GM23338 (cell line): ENCODE measurements at regions not wholly inside any gene's neighbourhood (a gene's known extent, or its start where the extent isn't known, plus 50 kb on each side); places are given as distances from the start of the nearest gene placed in this dataset.

Experiments
- ATAC-seq: fragments of 200-7000 bp; cut with Tn5 transposase; 3 replicates; pipeline ENCODE4 v1.9.1; 2020
- DNase-seq: peaks from one replicate; pipeline ENCODE4 v3.0.0-alpha.2; 2015; ENCODE audit warnings: low spot score
- H2AFZ ChIP-seq: fragments of 200-600 bp; sonication (generic); 2 replicates; pipeline ENCODE4 v1.8.0; 2016; ENCODE audit warnings: antibody characterized with exemption, mild to moderate bottlenecking, moderate library complexity
- H3F3A ChIP-seq: fragments of 200-600 bp; sonication (generic); replicated peaks from 2 replicates; pipeline ENCODE4 v1.8.0; 2017; ENCODE audit warnings: antibody characterized with exemption, mixed run types, low read depth
- H3K27ac ChIP-seq: fragments of 200-600 bp; sonication (generic); 2 replicates; pipeline ENCODE4 v1.6.1; 2016; ENCODE audit warnings: low read depth
- H3K27me3 ChIP-seq: fragments of 200-600 bp; sonication (generic); 2 replicates; pipeline ENCODE4 v1.8.0; 2016; ENCODE audit warnings: mild to moderate bottlenecking, mixed run types, moderate library complexity; ENCODE audit not compliant: insufficient read depth
- H3K36me3 ChIP-seq: fragments of 200-600 bp; sonication (generic); 2 replicates; pipeline ENCODE4 v1.8.0; 2016; ENCODE audit warnings: mild to moderate bottlenecking; ENCODE audit not compliant: insufficient read depth
- H3K4me1 ChIP-seq: fragments of 200-600 bp; sonication (generic); 2 replicates; pipeline ENCODE4 v1.8.0; 2016; ENCODE audit warnings: mild to moderate bottlenecking, moderate library complexity; ENCODE audit not compliant: insufficient read depth
- H3K4me2 ChIP-seq: fragments of 200-600 bp; sonication (generic); 2 replicates; pipeline ENCODE4 v1.7.1; 2017; ENCODE audit warnings: mixed run types
- H3K4me3 ChIP-seq: fragments of 200-600 bp; sonication (generic); 2 replicates; pipeline ENCODE4 v1.6.1; 2016; ENCODE audit warnings: mixed run types
- H3K79me2 ChIP-seq: fragments of 200-600 bp; sonication (generic); replicated peaks from 2 replicates; pipeline ENCODE4 v1.8.0; 2017; ENCODE audit warnings: mild to moderate bottlenecking; ENCODE audit not compliant: insufficient read depth
- H3K9me2 ChIP-seq: fragments of 200-600 bp; sonication (generic); 2 replicates; pipeline ENCODE4 v1.8.0; 2017; ENCODE audit not compliant: insufficient read depth
- H4K20me1 ChIP-seq: fragments of 200-600 bp; sonication (generic); replicated peaks from 2 replicates; pipeline ENCODE4 v1.8.0; 2017; ENCODE audit warnings: mild to moderate bottlenecking; ENCODE audit not compliant: insufficient read depth
- H3K27ac Mint-ChIP-seq: 2 replicates; pipeline ENCODE4 v1.8.0; 2020; ENCODE audit warnings: inconsistent platforms, mild to moderate bottlenecking, moderate library complexity, mixed read lengths
- H3K27me3 Mint-ChIP-seq: 3 replicates; pipeline ENCODE4 v1.8.0; 2022; ENCODE audit warnings: low read depth, mild to moderate bottlenecking, moderate library complexity, mixed read lengths, inconsistent platforms; ENCODE audit not compliant: insufficient read depth, poor library complexity
- H3K36me3 Mint-ChIP-seq: 3 replicates; pipeline ENCODE4 v1.8.0; 2021; ENCODE audit warnings: low read depth, mild to moderate bottlenecking, inconsistent platforms, moderate library complexity, mixed read lengths
- H3K4me1 Mint-ChIP-seq: 3 replicates; pipeline ENCODE4 v1.8.0; 2020; ENCODE audit warnings: mild to moderate bottlenecking, inconsistent platforms, mixed read lengths
- H3K4me3 Mint-ChIP-seq: 3 replicates; pipeline ENCODE4 v1.8.0; 2021; ENCODE audit warnings: moderate library complexity, mild to moderate bottlenecking, inconsistent platforms, mixed read lengths
- H3K9me3 Mint-ChIP-seq: 3 replicates; pipeline ENCODE4 v1.8.0; 2020; ENCODE audit warnings: moderate library complexity, mild to moderate bottlenecking, inconsistent platforms, mixed read lengths
- CREB1 ChIP-seq: fragments of 250-450 bp; sonication (Bioruptor Pico); IDR thresholded peaks from 2 replicates; pipeline ENCODE4 v1.5.0; 2020; ENCODE audit warnings: low read depth, mild to moderate bottlenecking, moderate library complexity
- EZH2 ChIP-seq: fragments of 200-600 bp; sonication (generic); IDR thresholded peaks from one replicate; pipeline ENCODE4 v1.8.0; 2017; ENCODE audit warnings: antibody characterized with exemption, mild to moderate bottlenecking, low read depth; ENCODE audit not compliant: unreplicated experiment
- EZH2phosphoT487 ChIP-seq: fragments of 200-600 bp; sonication (generic); IDR thresholded peaks from one replicate; pipeline ENCODE4 v1.8.1; 2018; ENCODE audit warnings: antibody characterized with exemption; ENCODE audit not compliant: unreplicated experiment
- JUNB ChIP-seq: IDR thresholded peaks from one replicate; pipeline ENCODE4 v1.6.1; 2016; ENCODE audit warnings: antibody characterized with exemption; ENCODE audit not compliant: unreplicated experiment
- POLR2AphosphoS5 ChIP-seq: IDR thresholded peaks from 2 replicates; pipeline ENCODE4 v1.6.1; 2016; ENCODE audit warnings: antibody characterized with exemption, low read depth
- STAT1 ChIP-seq: IDR thresholded peaks from one replicate; pipeline ENCODE4 v1.6.1; 2016; ENCODE audit warnings: antibody characterized with exemption; ENCODE audit not compliant: unreplicated experiment
- ZNF114 ChIP-seq: fragments of 250-450 bp; sonication (Bioruptor Pico); IDR thresholded peaks from 2 replicates; pipeline ENCODE4 v1.5.0; 2020; ENCODE audit warnings: mild to moderate bottlenecking, moderate library complexity
- TF ChIP-seq, protein P1 (sequence below): IDR thresholded peaks from 2 replicates; pipeline ENCODE4 v1.6.1; 2016; ENCODE audit warnings: antibody characterized with exemption
- TF ChIP-seq, protein P2 (sequence below): IDR thresholded peaks from one replicate; pipeline ENCODE4 v1.6.1; 2018; ENCODE audit warnings: antibody characterized with exemption; ENCODE audit not compliant: unreplicated experiment
- TF ChIP-seq, protein P3 (sequence below): fragments of 250-450 bp; sonication (Bioruptor Pico); IDR thresholded peaks from 2 replicates; pipeline ENCODE4 v1.5.0; 2020; ENCODE audit warnings: mild to moderate bottlenecking, moderate library complexity

DNA sequence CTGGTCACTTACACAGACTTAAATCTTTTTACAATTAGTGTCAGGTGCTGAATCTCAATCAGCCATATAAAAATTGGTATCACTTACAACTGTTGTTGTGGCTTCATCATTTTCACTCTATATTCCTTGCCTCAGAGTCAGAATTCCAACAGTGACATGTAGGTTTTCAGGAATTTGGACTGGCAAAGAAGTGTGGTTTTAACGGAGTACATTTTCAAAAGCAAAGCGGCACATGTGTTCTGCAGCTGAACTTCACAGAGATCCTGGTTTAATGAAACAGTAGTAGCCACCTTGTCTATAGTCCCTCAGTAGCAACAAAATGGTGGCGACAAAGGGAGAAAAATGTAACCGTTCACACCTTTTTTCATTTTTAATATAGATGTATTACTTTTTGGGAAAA, 486.6 kb downstream of the FAT4 start:
- ATAC-seq: no peak
- peaks cover 2% of the 10 kb centered on the region; the same call in 1 of the 3 replicates for H3K4me1 Mint-ChIP-seq

More for the DNA sequence above, 486.6 kb downstream of the FAT4 start:
- Histone ChIP-seq H3K4me1 (no peaks in the 10 kb centered on the region), H3K27me3 (no peaks in the 10 kb centered on the region), H3K27ac (no peak overlapping the region), H3K4me3 (no peak overlapping the region), H3K4me2 (no peak overlapping the region), H4K20me1 (no peaks in the 10 kb centered on the region), H2AFZ (peak overlapping the region; percentile 56; the same call in 1 of the 2 replicates), H3K36me3 (no peaks in the 10 kb centered on the region), H3K79me2 (no peaks in the 10 kb centered on the region), H3F3A (no peaks in the 10 kb centered on the region), H3K9me2 (no peaks in the 10 kb centered on the region)
- DNase-seq: no peak
- TF ChIP-seq CREB1 (CRISPR knock-in tag) (no peak), JUNB (no peak), POLR2AphosphoS5 (no peak), EZH2phosphoT487 (no peak), STAT1 (no peak), ZNF114 (CRISPR knock-in tag) (no peak), EZH2 (no peak)
- TF ChIP-seq, protein P1, sequence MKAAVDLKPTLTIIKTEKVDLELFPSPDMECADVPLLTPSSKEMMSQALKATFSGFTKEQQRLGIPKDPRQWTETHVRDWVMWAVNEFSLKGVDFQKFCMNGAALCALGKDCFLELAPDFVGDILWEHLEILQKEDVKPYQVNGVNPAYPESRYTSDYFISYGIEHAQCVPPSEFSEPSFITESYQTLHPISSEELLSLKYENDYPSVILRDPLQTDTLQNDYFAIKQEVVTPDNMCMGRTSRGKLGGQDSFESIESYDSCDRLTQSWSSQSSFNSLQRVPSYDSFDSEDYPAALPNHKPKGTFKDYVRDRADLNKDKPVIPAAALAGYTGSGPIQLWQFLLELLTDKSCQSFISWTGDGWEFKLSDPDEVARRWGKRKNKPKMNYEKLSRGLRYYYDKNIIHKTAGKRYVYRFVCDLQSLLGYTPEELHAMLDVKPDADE: no peak
- TF ChIP-seq, protein P2, sequence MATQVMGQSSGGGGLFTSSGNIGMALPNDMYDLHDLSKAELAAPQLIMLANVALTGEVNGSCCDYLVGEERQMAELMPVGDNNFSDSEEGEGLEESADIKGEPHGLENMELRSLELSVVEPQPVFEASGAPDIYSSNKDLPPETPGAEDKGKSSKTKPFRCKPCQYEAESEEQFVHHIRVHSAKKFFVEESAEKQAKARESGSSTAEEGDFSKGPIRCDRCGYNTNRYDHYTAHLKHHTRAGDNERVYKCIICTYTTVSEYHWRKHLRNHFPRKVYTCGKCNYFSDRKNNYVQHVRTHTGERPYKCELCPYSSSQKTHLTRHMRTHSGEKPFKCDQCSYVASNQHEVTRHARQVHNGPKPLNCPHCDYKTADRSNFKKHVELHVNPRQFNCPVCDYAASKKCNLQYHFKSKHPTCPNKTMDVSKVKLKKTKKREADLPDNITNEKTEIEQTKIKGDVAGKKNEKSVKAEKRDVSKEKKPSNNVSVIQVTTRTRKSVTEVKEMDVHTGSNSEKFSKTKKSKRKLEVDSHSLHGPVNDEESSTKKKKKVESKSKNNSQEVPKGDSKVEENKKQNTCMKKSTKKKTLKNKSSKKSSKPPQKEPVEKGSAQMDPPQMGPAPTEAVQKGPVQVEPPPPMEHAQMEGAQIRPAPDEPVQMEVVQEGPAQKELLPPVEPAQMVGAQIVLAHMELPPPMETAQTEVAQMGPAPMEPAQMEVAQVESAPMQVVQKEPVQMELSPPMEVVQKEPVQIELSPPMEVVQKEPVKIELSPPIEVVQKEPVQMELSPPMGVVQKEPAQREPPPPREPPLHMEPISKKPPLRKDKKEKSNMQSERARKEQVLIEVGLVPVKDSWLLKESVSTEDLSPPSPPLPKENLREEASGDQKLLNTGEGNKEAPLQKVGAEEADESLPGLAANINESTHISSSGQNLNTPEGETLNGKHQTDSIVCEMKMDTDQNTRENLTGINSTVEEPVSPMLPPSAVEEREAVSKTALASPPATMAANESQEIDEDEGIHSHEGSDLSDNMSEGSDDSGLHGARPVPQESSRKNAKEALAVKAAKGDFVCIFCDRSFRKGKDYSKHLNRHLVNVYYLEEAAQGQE: no peak
- TF ChIP-seq, protein P3, sequence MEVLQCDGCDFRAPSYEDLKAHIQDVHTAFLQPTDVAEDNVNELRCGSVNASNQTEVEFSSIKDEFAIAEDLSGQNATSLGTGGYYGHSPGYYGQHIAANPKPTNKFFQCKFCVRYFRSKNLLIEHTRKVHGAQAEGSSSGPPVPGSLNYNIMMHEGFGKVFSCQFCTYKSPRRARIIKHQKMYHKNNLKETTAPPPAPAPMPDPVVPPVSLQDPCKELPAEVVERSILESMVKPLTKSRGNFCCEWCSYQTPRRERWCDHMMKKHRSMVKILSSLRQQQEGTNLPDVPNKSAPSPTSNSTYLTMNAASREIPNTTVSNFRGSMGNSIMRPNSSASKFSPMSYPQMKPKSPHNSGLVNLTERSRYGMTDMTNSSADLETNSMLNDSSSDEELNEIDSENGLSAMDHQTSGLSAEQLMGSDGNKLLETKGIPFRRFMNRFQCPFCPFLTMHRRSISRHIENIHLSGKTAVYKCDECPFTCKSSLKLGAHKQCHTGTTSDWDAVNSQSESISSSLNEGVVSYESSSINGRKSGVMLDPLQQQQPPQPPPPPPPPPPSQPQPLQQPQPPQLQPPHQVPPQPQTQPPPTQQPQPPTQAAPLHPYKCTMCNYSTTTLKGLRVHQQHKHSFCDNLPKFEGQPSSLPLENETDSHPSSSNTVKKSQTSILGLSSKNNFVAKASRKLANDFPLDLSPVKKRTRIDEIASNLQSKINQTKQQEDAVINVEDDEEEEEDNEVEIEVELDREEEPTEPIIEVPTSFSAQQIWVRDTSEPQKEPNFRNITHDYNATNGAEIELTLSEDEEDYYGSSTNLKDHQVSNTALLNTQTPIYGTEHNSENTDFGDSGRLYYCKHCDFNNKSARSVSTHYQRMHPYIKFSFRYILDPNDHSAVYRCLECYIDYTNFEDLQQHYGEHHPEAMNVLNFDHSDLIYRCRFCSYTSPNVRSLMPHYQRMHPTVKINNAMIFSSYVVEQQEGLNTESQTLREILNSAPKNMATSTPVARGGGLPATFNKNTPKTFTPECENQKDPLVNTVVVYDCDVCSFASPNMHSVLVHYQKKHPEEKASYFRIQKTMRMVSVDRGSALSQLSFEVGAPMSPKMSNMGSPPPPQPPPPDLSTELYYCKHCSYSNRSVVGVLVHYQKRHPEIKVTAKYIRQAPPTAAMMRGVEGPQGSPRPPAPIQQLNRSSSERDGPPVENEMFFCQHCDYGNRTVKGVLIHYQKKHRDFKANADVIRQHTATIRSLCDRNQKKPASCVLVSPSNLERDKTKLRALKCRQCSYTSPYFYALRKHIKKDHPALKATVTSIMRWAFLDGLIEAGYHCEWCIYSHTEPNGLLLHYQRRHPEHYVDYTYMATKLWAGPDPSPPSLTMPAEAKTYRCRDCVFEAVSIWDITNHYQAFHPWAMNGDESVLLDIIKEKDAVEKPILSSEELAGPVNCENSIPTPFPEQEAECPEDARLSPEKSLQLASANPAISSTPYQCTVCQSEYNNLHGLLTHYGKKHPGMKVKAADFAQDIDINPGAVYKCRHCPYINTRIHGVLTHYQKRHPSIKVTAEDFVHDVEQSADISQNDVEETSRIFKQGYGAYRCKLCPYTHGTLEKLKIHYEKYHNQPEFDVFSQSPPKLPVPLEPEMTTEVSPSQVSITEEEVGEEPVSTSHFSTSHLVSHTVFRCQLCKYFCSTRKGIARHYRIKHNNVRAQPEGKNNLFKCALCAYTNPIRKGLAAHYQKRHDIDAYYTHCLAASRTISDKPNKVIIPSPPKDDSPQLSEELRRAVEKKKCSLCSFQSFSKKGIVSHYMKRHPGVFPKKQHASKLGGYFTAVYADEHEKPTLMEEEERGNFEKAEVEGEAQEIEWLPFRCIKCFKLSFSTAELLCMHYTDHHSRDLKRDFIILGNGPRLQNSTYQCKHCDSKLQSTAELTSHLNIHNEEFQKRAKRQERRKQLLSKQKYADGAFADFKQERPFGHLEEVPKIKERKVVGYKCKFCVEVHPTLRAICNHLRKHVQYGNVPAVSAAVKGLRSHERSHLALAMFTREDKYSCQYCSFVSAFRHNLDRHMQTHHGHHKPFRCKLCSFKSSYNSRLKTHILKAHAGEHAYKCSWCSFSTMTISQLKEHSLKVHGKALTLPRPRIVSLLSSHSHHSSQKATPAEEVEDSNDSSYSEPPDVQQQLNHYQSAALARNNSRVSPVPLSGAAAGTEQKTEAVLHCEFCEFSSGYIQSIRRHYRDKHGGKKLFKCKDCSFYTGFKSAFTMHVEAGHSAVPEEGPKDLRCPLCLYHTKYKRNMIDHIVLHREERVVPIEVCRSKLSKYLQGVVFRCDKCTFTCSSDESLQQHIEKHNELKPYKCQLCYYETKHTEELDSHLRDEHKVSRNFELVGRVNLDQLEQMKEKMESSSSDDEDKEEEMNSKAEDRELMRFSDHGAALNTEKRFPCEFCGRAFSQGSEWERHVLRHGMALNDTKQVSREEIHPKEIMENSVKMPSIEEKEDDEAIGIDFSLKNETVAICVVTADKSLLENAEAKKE (CRISPR knock-in tag): no peak
- Mint-ChIP-seq H3K36me3 (no peaks in the 10 kb centered on the region), H3K4me3 (no peak overlapping the region), H3K27me3 (no peaks in the 10 kb centered on the region), H3K27ac (no peak overlapping the region), H3K9me3 (no peaks in the 10 kb centered on the region)
